Memory B cell (primary cell): ENCODE measurements at regions not wholly inside any gene's neighbourhood (a gene's known extent, or its start where the extent isn't known, plus 50 kb on each side); places are given as distances from the start of the nearest gene placed in this dataset.
A peak's percentile ranks its signal among the peaks of the same experiment; 100 is the strongest.
"Not testable (repeated sequence)": the region's sequence is repeated elsewhere in the genome, so short reads cannot be mapped to it uniquely, and the experiment has no call there.

Experiments used
- ATAC-seq: fragments of 150-1000 bp; cut with Tn5 transposase; 2 replicates; pipeline ENCODE4 v1.10.0; 2021; ENCODE audit warnings: low read depth, mild to moderate bottlenecking, moderate library complexity
- DNase-seq, 2 donors: peaks; one replicate each; pipeline ENCODE4 v3.0.0; 2022; ENCODE audit warnings: low spot score in 2 of 2
- H3K27ac Mint-ChIP-seq: one replicate; pipeline ENCODE4 v1.8.0; 2022; ENCODE audit warnings: mild to moderate bottlenecking, moderate library complexity, mixed read lengths
- H3K27me3 Mint-ChIP-seq: one replicate; pipeline ENCODE4 v1.8.0; 2022; ENCODE audit warnings: mixed read lengths
- H3K36me3 Mint-ChIP-seq: one replicate; pipeline ENCODE4 v1.8.0; 2022; ENCODE audit warnings: mild to moderate bottlenecking, mixed read lengths
- H3K4me1 Mint-ChIP-seq: one replicate; pipeline ENCODE4 v1.8.0; 2022; ENCODE audit warnings: mixed read lengths
- H3K4me3 Mint-ChIP-seq: one replicate; pipeline ENCODE4 v1.8.0; 2022; ENCODE audit warnings: mild to moderate bottlenecking, moderate library complexity, mixed read lengths
- H3K9me3 Mint-ChIP-seq: one replicate; pipeline ENCODE4 v1.8.0; 2022; ENCODE audit warnings: mixed read lengths

GRCh38 chr1:58072450-58072849 lies 474.1 kb downstream of the OMA1 start:
- no peaks in the 10 kb centered on the region for H3K9me3 Mint-ChIP-seq
- ATAC-seq (no peak), DNase-seq (no peak)
- H3K4me3 Mint-ChIP-seq = no peak overlapping the region
- peaks cover 3% of the 10 kb centered on the region for H3K27me3 Mint-ChIP-seq
- H3K36me3 Mint-ChIP-seq = no peaks in the 10 kb centered on the region
- H3K4me1 Mint-ChIP-seq = no peaks in the 10 kb centered on the region
- no peak overlapping the region for H3K27ac Mint-ChIP-seq

GRCh38 chr1:58067082-58067481 lies 479.4 kb downstream of the OMA1 start:
- Mint-ChIP-seq H3K9me3 (no peaks in the 10 kb centered on the region), H3K4me3 (no peak overlapping the region), H3K36me3 (no peaks in the 10 kb centered on the region), H3K4me1 (no peaks in the 10 kb centered on the region), H3K27ac (no peak overlapping the region), H3K27me3 (no peaks in the 10 kb centered on the region)
- DNase-seq (no peak), ATAC-seq (no peak)

DNA sequence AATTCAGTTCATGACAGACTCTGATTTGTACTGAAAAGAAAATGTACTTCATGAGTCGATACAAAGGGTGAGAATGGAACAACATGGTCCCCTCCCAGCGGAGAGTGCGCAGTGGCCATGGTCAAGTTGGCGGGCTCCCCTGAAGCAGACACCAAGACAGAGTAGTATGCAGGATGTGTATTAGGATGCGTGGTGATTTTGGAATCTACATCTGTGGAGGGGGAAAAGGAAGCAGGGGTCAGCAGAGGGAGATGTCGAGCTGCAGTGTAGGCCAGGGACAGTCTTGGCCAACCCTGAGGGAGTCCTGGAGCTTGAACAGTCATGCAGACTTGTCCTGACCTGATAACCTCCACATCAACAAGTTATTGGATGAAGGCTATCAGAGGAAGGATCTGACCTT lies 481.0 kb downstream of the OMA1 start:
- ATAC-seq (no peak), DNase-seq (no peak)
- no peak overlapping the region for H3K27ac Mint-ChIP-seq
- no peak overlapping the region for H3K4me3 Mint-ChIP-seq
- H3K27me3 Mint-ChIP-seq = no peaks in the 10 kb centered on the region
- no peaks in the 10 kb centered on the region for H3K9me3 Mint-ChIP-seq
- H3K36me3 Mint-ChIP-seq = no peaks in the 10 kb centered on the region
- no peaks in the 10 kb centered on the region for H3K4me1 Mint-ChIP-seq

DNA sequence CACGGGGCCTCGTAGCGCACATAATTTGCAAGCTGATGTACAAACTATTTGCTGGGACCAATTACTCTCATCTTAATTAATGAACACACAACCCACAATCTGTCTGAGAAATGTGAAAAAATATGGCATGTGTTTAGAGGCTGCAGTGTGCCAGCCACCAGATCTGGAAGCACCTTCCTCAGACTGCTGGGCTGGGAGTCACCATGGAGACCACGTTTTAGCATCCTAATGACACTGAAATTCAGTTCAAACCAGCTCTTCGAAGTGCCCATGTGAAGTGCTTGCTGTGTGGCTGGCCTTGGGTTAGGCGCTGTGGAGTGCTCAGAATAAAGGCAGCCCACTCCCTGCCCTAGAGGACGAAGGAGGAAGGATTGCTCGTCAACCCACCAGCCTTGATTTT lies 482.4 kb downstream of the OMA1 start:
- Mint-ChIP-seq H3K4me3 (no peak overlapping the region), H3K27ac (no peak overlapping the region), H3K4me1 (no peaks in the 10 kb centered on the region), H3K27me3 (peaks cover 2% of the 10 kb centered on the region), H3K9me3 (no peaks in the 10 kb centered on the region), H3K36me3 (no peaks in the 10 kb centered on the region)
- ATAC-seq (no peak), DNase-seq (no peak)

- H3K9me3 Mint-ChIP-seq = no peaks in the 10 kb centered on the region
- no peak overlapping the region for H3K4me3 Mint-ChIP-seq
- no peaks in the 10 kb centered on the region for H3K4me1 Mint-ChIP-seq
- no peak for ATAC-seq
- no peak overlapping the region for H3K27ac Mint-ChIP-seq
- DNase-seq = no peak
- H3K36me3 Mint-ChIP-seq = no peaks in the 10 kb centered on the region
- peaks cover 2% of the 10 kb centered on the region for H3K27me3 Mint-ChIP-seq
These were observed 483.4 kb downstream of the OMA1 start for GRCh38 chr1:58063095-58063494.

GRCh38 chr1:58062635-58063034 lies 483.9 kb downstream of the OMA1 start:
- Mint-ChIP-seq H3K27me3 (peaks cover 2% of the 10 kb centered on the region), H3K36me3 (no peaks in the 10 kb centered on the region), H3K4me1 (no peaks in the 10 kb centered on the region), H3K4me3 (no peak overlapping the region), H3K27ac (no peak overlapping the region), H3K9me3 (no peaks in the 10 kb centered on the region)
- DNase-seq = no peak
- no peak for ATAC-seq

DNA sequence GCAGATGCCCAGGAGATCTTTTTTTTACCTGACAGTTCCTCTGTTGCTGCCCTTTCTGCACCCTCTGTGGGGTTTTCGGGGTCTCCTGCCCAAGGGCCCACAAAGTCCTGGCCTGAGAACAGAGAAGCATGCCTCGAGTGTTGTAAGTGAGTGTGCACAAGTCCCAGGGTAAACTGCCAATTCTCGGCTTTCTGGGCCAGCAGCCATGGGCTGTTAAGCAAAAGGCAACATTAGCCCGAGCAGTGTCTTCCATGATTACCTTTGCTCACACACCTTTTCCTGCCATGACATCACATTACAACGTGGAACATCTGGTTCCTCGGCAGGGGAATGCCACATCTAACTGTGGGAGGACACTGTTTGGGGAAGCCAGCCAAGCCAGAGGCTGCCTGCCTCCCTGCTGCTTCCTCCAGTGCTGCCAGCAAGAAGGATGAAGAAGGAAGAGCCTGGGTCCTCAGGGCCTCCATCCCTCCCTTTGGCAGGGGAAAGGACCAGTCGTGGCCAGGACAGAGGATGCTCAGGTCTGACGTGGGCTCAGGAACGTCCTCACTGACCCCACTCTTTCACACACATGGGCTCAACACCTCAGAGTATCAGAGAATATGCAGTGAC lies 485.9 kb downstream of the OMA1 start:
- Mint-ChIP-seq H3K4me3 (no peak overlapping the region), H3K36me3 (no peaks in the 10 kb centered on the region), H3K27me3 (peaks cover 3% of the 10 kb centered on the region), H3K9me3 (no peaks in the 10 kb centered on the region), H3K27ac (no peak overlapping the region), H3K4me1 (no peaks in the 10 kb centered on the region)
- DNase-seq = no peak
- no peak for ATAC-seq

GRCh38 chr1:58059789-58060188 lies 486.7 kb downstream of the OMA1 start:
- Mint-ChIP-seq H3K4me1 (no peaks in the 10 kb centered on the region), H3K27ac (no peak overlapping the region), H3K4me3 (no peak overlapping the region), H3K9me3 (no peaks in the 10 kb centered on the region), H3K27me3 (peaks cover 6% of the 10 kb centered on the region), H3K36me3 (no peaks in the 10 kb centered on the region)
- DNase-seq (no peak), ATAC-seq (no peak)

DNA sequence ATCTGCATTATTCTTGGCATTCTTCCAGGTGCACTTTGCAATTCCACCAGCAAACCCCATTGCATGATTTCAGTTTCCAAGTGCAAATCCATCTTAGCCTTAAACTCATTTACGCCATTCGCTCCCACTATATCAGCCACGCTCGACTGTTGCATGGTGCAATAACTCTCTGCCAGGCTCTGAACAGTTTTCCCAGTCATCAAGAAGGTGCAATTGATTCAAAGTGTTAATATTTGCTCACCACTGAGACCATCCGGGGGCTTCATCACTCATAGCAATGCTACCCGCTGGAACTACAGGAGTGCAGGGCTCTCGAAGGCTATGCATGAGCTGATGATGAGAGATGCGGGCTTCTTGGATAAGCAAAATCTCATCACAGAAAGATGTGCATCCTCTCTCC lies 488.2 kb downstream of the OMA1 start:
- H3K9me3 Mint-ChIP-seq = no peaks in the 10 kb centered on the region
- ATAC-seq (no peak), DNase-seq (no peak)
- no peak overlapping the region for H3K27ac Mint-ChIP-seq
- H3K36me3 Mint-ChIP-seq = no peaks in the 10 kb centered on the region
- H3K4me3 Mint-ChIP-seq = no peak overlapping the region
- H3K4me1 Mint-ChIP-seq = no peaks in the 10 kb centered on the region
- peaks cover 6% of the 10 kb centered on the region for H3K27me3 Mint-ChIP-seq

DNA sequence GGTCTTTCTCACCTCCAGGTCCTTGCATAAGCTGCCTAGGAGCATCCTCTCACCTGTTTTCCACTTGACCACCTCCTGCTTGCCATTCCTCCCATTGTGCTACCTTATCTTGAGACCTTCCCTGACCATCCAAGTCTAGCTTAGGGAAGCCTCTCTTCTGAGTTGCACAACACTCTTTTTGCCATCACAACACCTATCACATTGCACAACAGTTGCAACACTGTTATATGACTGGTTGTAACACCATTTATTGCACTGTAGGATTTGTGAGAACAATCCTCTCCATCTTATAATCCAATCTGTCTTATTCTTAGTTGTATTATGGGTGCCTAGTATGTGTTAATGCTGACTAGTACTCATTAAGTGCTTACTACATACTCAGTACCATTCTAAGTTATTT lies 488.7 kb downstream of the OMA1 start:
- ATAC-seq = no peak
- H3K36me3 Mint-ChIP-seq = no peaks in the 10 kb centered on the region
- peaks cover 6% of the 10 kb centered on the region for H3K27me3 Mint-ChIP-seq

DNA sequence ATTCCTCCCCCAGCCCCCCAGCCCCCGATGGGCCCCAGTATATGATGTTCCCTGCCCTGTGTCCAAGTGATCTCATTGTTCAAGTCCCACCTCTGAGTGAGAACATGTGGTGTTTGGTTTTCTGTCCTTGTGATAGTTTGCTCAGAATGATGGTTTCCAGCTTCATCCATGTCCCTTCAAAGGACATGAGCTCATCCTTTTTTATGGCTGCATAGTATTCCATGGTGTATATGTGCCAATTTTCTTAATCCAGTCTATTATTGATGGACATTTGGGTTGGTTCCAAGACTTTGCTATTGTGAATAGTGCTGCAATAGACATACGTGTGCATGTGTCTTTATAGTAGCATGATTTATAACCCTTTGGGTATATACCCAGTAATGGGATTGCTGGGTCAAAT lies 495.3 kb downstream of the OMA1 start:
- not testable (repeated sequence) for H3K27ac Mint-ChIP-seq, ATAC-seq, H3K9me3 Mint-ChIP-seq, H3K27me3 Mint-ChIP-seq, H3K36me3 Mint-ChIP-seq, DNase-seq, H3K4me3 Mint-ChIP-seq, H3K4me1 Mint-ChIP-seq

More for the DNA sequence above, 488.7 kb downstream of the OMA1 start:
- H3K4me1 Mint-ChIP-seq = no peaks in the 10 kb centered on the region
- H3K27ac Mint-ChIP-seq = no peak overlapping the region
- peaks cover 1% of the 10 kb centered on the region for H3K9me3 Mint-ChIP-seq
- DNase-seq = no peak
- no peak overlapping the region for H3K4me3 Mint-ChIP-seq

- no peaks in the 10 kb centered on the region for H3K27me3 Mint-ChIP-seq
- no peak overlapping the region for H3K4me3 Mint-ChIP-seq
- no peak overlapping the region for H3K27ac Mint-ChIP-seq
- H3K4me1 Mint-ChIP-seq = no peaks in the 10 kb centered on the region
- no peak for ATAC-seq
- H3K36me3 Mint-ChIP-seq = no peaks in the 10 kb centered on the region
- no peaks in the 10 kb centered on the region for H3K9me3 Mint-ChIP-seq
- peak in 1 of 2 donors; percentile 18 for DNase-seq
These were observed 499.2 kb downstream of the OMA1 start for GRCh38 chr1:58047265-58047858.

DNA sequence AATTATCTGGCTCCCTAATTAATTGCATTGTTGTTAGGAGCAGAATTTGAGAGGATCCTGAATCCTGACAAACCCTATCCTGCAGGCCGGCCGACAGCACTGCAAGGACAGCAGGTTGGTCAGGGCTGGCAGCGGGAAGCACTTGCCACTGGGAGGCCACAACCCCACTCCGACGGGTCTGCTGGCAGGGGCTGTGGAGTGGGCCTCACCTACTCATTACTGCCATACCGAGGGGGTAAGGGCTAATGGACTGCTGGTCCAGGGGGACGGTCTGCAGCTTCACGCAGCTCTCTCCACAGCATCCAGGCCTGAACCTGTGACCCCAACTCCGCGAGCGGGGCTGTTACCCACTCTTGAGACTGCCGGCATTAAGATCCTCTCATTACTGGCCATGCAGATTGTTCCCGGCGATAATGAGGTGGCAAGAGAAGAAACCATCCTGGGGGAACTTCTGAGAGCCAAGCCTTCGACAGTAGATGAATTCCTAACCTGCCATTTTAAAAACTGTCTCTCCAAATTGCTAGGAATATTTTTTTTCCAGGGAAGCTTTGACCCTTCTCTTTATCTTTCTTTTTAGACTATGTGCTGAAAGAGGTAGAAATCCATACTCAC lies 501.3 kb downstream of the OMA1 start:
- no peaks in the 10 kb centered on the region for H3K36me3 Mint-ChIP-seq
- DNase-seq = no peak
- no peak for ATAC-seq
- H3K27ac Mint-ChIP-seq = no peak overlapping the region
- no peak overlapping the region for H3K4me3 Mint-ChIP-seq
- no peaks in the 10 kb centered on the region for H3K27me3 Mint-ChIP-seq
- H3K9me3 Mint-ChIP-seq = no peaks in the 10 kb centered on the region
- no peaks in the 10 kb centered on the region for H3K4me1 Mint-ChIP-seq

DNA sequence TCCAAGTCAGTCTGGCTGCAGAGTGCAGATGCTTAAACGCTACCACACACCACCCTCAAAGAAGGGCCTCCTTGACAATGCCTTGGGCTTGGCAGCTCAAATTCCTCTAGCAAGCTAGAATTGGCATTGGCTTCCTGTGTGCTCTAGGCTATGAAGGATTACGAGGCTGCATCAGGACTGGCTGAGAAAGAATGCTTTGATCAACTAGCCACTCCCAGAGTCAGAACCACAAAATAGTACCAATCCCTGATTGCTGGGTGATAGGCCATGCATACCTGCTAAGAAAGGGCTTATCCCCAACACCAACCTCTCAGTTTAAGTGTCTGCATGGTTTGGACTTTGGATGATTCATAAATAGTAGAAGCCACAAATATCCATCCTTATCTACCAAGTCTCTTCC lies 504.9 kb downstream of the OMA1 start:
- Mint-ChIP-seq H3K9me3 (no peaks in the 10 kb centered on the region), H3K27me3 (peaks cover 3% of the 10 kb centered on the region), H3K36me3 (no peaks in the 10 kb centered on the region), H3K4me1 (peaks cover 5% of the 10 kb centered on the region), H3K4me3 (no peak overlapping the region), H3K27ac (no peak overlapping the region)
- ATAC-seq (no peak), DNase-seq (no peak)

GRCh38 chr1:58038574-58038973 lies 508.0 kb downstream of the OMA1 start:
- Mint-ChIP-seq H3K27ac (no peak overlapping the region), H3K4me1 (peaks cover 5% of the 10 kb centered on the region), H3K9me3 (no peaks in the 10 kb centered on the region), H3K27me3 (peaks cover 5% of the 10 kb centered on the region), H3K4me3 (no peak overlapping the region), H3K36me3 (no peaks in the 10 kb centered on the region)
- DNase-seq (no peak), ATAC-seq (no peak)
